ENCODE measurements at regions not wholly inside any gene's neighbourhood (a gene's known extent, or its start where the extent isn't known, plus 50 kb on each side); places are given as distances from the start of the nearest gene placed in this dataset.

GRCh38 chrX:115946059-115946458, 224.5 kb upstream of the AGTR2 start:
- TF ChIP-seq, protein P1, sequence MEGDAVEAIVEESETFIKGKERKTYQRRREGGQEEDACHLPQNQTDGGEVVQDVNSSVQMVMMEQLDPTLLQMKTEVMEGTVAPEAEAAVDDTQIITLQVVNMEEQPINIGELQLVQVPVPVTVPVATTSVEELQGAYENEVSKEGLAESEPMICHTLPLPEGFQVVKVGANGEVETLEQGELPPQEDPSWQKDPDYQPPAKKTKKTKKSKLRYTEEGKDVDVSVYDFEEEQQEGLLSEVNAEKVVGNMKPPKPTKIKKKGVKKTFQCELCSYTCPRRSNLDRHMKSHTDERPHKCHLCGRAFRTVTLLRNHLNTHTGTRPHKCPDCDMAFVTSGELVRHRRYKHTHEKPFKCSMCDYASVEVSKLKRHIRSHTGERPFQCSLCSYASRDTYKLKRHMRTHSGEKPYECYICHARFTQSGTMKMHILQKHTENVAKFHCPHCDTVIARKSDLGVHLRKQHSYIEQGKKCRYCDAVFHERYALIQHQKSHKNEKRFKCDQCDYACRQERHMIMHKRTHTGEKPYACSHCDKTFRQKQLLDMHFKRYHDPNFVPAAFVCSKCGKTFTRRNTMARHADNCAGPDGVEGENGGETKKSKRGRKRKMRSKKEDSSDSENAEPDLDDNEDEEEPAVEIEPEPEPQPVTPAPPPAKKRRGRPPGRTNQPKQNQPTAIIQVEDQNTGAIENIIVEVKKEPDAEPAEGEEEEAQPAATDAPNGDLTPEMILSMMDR (conservative IDR thresholded peaks at IDR 0.05): no peak
- no peak for TF ChIP-seq ZFX (IDR thresholded peaks at IDR 0.05)
